NCI-H1930 (cell line): ENCODE measurements at regions not wholly inside any gene's neighbourhood (a gene's known extent, or its start where the extent isn't known, plus 50 kb on each side); places are given as distances from the start of the nearest gene placed in this dataset.
"Not testable (repeated sequence)": the region's sequence is repeated elsewhere in the genome, so short reads cannot be mapped to it uniquely, and the experiment has no call there.

Experiments
- DNase-seq, 2 experiments: peaks; one replicate each; lab custom pipeline; 2025; lab: John Stamatoyannopoulos, UW

GRCh38 chr3:193124861-193125260 is 116.2 kb upstream of the PLAAT1 start:
- DNase-seq, result no peak

GRCh38 chr3:193129607-193130006 is 111.4 kb upstream of the PLAAT1 start:
- no peak for DNase-seq

GRCh38 chr3:193130576-193130975 is 110.4 kb upstream of the PLAAT1 start:
- DNase-seq, result no peak

DNA sequence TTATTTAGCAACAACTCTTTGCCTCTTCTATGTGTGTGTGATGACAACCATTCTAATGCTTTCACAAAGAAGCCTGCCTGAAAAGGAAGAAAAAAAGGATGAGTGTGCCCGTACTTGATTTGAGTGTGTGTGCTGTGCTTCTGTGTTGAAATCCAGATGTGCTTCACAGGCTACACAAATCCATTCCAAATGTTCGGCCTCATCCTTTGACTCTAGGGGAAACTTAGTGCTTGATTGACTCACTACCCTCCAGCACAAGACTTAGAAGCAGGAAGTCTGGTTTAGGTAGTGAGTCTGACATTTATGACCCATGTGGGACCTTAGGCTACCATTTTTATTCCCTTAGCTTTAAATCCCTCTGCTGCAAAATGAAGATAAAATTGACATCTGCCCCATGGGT is 108.8 kb upstream of the PLAAT1 start:
- no peak for DNase-seq

DNA sequence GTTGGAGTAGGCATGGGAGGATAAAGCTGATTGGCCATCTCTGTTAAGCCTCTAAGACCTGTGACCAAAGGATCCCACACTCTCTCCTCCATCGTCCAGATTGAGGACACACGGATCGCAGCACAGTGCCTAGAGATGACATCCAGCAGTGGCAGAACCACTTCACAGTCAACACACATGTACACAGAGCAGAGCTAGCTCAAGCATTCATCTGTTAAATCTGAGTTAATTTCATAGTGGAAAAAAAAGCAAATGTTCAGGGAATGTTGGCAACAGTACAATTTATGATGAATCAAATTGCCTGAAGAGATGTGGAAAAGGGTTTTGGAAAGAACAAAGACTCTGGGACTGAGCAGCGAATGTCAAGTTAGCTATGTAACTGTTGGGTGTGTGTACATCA is 108.1 kb upstream of the PLAAT1 start:
- no peak for DNase-seq

GRCh38 chr3:193134856-193135255 is 106.2 kb upstream of the PLAAT1 start:
- DNase-seq, result no peak

DNA sequence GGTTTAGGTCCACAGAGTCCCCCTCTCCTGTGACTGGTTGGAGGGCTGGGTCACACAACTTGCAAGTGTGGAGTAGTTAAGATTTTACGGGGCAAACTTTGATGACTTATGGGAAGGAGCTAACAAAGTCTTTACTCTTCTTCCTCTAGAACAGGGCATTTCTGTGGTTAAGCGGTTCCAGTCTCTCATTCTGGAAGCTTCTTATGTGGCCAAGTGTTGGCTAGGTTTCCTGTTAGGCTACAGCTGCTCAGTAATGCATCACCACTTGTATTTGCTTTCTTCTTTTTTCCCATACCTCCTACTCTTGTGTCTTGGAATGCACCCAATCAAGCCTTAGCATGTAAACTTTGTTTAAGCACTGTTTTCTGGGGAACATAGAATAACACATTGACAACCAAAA is 100.6 kb upstream of the PLAAT1 start:
- no peak for DNase-seq

DNA sequence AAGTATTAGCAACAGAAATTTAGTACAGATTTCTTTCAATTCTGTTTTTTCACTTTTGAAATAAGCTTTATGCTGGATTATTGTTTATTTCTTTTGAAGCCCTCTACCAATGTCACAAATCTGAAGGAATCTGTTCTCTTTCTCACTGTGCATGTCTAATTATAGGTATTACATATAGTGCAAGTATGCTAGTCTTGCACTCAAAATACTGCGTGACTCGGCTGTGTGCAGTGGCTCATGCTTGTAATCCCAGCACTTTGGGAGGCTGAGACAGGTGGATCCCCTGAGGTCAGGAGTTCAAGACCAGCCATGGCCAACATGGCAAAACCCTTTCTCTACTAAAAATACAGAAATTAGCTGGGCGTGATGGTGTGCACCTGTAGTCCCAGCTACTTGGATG is 95.8 kb upstream of the PLAAT1 start:
- no peak for DNase-seq

DNA sequence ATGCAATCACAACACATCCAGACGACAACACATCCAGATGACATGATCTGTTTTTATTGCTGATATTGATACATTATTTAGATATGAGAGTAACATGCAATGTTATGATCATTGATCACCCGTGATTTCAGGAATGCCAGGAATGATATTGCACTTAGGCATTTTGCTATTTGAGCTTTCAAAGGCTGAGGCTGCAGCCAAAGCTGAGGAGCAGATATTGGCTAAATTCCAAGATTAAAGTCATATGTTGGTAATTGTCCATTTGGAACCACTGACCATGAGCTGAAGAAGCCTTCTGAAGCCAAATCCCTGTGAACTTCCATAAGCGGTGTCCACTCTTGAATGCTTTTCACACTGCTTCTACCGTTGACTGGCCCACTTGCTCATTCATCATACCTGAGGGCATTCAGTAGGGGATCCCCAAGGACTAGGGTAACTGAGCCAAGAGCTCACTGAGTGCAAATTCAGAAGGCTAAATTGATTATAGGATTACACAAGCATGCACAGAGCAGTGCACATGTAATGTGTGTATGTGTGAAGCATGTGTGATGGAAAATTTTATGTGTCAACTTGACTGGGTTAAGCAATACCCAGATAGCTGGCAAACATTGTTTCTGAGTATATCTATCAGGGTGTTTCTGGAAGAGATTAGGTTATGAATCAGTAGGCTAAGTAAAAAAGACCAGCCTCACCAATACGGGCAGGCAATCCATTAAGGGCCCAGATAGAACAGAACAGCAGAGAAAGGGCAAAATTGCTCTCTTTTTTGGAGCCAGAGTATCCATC is 92.1 kb upstream of the PLAAT1 start:
- no peak for DNase-seq

DNA sequence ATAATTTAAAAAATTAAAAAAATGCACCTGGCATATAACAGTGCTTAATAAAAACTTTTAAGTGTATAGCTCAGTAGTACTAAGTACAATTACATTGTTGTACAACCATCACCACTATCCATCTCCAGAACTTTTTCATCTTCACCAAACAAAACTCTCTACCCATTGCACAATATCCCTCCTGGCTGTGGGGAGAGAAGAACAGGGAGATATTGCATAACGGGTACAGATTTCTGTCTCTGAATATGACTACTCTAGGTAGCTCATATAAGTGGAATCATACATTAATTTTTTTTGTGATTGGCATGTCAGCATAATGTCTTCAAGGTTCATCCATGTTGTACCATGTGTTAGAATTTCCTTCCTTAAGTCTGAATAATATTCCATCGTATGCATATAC is 91.0 kb upstream of the PLAAT1 start:
- DNase-seq, result no peak

DNA sequence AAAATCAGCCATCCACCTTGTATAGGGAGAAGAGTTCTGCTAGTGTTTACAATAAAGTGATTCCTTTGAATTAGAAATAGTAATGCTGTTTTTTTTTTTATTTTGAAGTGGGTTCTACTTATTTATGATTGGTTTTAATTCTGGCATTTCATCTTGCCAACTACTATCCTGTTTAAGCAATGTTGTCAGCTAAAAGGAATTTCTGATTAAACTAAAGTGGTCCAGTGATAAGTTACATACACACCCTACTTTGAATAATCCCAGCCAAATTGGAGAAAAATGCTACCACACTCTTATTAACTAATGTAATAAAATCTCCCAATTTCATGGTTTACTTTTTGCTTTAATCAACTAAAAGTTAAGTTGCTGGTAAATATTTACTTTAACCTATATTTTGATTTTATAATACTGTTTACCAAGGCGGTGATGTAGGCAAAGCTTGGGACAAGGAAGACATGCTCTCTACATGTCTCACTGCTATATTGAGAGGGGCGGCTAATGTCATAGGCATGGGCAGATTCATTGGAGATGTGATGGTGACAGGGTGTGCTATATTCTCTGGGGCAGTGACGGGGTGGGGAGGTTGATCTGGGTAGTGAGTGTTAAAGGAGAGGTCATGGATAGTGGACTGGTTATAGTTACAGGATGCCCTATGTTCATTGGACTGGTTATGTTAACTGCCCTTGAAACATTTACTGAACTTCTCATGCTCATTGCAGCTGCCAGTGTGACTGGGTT is 85.8 kb upstream of the PLAAT1 start:
- not testable (repeated sequence) for DNase-seq

- DNase-seq, result no peak
Observed at GRCh38 chr3:193157051-193157450, 84.0 kb upstream of the PLAAT1 start.

DNA sequence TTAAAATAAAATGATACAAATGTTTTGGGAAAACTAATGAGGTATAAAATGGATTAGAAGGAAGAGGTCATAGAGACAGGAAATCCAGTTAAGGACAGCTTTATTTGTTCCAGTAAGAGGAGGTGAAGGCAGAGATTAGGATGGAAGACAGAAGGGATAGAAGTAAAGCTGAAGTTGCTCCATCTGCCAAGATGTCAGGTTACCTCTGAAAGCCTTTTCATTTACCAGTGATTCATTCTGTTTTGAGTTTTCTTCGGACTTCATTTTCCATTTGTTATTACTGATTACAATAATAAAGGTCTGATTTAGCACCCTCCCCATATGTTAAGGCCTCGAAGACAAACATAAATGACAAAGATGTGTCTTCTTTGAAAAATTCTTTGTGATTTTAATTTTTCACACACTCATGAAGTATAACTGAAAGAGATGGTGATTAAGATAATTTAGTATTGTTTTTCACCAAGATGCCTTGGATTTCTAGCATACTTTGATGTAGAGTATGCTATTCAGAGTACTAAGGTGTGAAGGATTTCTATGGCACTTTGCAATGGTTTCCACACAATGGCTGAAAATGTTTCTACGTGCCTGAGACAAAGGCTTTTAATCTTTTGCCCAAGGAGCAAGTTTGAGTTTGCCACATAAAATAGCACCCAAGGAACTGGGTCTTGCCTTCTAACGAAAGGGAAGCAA is 75.4 kb upstream of the PLAAT1 start:
- DNase-seq, result no peak

GRCh38 chr3:193168931-193169330 is 72.1 kb upstream of the PLAAT1 start:
- DNase-seq, result no peak

GRCh38 chr3:193174140-193174539 is 66.9 kb upstream of the PLAAT1 start:
- no peak for DNase-seq

- not testable (repeated sequence) for DNase-seq
Observed at GRCh38 chr3:193179332-193180012, 61.5 kb upstream of the PLAAT1 start.

DNA sequence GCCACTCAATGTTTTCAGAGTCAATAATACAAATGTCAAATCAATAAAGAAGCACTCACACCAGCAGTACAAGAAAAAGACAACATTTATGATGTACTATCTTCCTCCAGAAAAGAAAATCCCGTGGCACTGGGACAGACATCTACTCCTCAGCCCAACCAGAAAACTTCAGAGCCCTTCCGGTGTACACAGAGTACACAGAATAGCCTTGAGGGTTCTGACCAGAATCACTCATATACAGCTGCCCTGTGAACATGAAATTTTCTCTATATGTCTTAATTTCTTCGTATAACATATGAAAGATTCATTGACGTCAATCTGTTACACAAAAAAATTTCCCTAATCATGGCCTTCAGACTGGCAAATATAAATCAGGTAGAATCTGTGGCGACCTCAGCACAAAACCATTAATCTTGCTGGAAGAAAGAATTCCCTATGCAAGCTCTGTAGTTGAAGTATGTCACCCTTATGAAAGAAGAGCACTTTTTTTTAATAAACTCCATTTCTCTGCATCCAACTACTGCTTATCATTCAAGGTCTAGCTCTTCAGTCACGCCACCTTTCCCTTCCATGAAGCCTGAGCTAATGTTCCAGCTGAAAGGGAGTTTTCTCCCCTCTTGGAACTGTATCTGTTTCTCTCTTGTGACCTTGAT is 53.8 kb upstream of the PLAAT1 start:
- DNase-seq, result no peak

DNA sequence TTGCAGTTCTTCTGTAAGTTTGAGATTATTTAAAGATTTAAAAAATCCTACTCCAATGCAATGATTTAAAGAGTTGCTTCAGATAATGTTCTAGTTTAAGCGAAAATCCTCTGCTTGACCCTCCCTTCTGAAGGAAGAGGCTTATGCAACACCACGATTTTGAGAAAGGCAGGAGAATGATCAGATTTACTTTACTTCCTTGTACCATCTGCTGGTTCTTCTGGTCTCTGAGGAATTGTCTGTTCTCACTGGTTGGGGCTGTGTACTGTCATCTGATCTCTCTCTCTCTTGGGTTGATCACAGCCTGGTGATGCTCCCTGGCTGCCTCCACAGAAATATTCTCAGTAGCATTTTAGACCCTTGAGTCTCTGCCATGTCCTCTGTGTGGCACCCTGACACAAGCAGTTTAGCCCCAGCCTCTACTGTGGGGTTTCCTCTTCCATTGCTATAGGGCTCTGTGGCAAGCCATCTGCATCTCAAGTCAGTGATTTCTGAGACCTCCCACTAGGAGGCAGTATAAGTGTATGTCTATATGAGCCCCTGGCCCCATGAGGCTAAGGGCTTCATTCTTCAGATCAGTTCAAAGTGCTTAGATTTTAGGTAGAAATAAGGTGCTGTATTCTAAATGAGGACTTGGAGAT is 50.8 kb upstream of the PLAAT1 start:
- peak in 1 of 2 experiments; percentile 26 for DNase-seq
